GM19035 (cell line): ENCODE measurements at regions not wholly inside any gene's neighbourhood (a gene's known extent, or its start where the extent isn't known, plus 50 kb on each side); places are given as distances from the start of the nearest gene placed in this dataset.

Experiments used
- ATAC-seq: cut with Tn5 transposase; IDR thresholded peaks from one replicate; pipeline ENCODE4 v1.9.1; 2021; ENCODE audit not compliant: unreplicated experiment

DNA sequence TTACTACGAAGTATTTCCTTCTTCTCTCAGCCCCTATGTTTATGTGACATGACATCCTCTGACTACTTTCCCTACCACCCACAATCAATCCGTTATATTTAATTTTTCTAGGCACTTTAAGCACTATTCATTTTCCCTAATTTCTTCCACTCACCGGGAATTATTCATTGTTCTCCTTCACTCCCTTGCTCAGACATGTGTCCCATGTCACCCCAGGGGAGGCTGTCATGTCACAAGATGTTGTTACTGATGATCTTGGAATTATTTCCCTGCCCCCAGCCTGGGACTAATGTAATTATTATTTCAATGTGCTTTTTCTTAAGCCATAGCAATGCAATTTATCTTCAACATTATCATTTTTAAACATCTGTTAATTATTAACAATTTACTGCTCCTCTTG lies 317.2 kb downstream of the PHF14 start:
- no peak for ATAC-seq

DNA sequence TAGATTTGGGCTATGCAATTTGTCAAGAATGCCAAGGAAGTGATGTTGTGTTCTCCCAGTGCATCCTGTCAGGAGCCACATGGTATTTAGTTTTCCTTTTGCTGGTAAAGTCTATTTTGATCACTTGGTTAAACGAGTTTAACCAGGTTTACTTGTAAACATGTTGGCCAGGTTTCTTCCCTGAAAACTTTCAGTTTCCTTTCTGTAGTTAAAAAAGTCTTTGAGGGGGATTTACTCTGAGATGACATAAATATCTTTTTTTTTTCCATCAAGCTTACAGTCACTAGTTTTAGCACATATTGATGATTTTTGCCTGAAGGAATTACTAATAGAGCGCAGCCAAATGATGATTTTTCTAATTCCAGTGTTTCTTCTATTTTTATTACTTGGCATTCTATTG lies 320.5 kb downstream of the PHF14 start:
- no peak for ATAC-seq

DNA sequence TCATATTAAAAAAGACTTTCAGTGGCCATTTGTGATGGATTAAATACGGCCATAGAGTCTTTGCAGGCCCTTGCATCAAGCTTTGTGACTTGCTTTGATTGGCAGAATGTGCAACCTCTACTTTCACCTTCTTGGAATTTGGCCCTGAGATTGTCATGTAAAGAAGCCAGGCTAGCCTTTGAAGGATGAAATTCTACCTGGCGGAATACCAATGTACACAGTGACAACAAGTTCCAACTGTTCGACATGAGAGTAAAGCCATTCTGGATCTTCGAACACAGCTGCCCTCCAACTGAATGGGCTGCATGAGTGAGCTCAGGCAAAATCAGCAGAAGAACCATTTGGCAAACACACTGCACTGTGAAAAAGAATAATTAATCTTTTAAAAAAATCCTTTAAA lies 321.3 kb downstream of the PHF14 start:
- ATAC-seq: no peak

DNA sequence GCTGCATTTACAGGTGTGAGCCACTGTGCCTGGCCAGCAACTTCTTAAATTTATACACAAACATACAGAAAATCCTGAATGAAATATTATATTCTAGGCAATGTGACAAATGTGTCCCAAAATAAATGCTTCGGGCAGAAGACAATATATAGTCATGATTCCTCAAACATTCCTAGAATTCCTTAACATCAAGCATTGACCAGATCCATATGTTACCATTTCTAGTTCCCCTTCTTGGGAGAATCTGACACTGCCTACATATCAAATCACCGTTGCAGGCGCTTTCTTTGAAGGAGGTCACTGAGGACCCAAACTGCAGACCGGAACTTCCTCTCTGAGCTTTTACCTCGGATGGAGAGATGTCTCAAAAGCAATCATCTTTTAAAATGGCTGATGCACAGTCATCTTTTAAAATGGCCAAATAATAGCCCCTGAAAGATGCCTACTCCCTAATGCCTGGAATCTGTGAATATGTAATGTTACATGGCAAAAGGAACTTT lies 323.5 kb downstream of the PHF14 start:
- no peak for ATAC-seq

DNA sequence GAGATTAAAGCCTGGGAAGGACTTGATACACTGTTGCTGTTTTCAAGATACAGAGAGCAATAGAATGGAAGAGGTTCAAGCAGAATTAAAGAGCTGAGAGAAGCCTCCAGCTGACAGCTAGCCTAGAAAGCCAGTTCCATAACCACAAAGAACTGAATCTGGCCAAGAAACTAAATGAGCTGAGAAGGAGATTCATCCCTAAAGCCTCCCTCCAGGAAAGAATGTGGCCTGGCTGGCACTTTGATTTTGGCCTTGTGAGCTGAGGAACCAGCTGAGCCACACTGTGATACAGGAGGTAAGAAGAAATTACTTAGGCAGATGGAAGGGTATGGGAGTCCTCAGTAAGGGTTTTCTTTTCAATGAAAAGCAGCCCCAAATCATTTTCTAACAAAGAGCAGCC lies 324.1 kb downstream of the PHF14 start:
- no peak for ATAC-seq

DNA sequence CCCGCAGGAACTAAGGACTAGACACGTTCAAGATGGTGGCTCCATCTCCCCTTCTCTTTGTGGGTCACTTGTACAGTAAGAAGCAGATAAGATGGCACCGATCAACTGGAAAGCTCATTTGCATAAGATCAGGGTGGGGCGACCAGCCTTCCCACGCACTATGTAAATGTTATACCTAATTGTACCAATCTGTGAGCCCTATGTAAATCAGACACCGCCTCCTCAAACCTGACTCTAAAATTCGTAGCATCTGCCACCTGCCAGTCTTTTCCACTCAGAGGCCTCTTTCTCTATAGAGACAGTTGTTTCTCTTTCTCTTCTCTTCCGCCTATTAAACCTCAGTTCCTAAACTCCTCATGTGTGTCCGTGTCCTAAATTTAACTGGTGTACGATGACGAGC lies 324.5 kb downstream of the PHF14 start:
- no peak for ATAC-seq

DNA sequence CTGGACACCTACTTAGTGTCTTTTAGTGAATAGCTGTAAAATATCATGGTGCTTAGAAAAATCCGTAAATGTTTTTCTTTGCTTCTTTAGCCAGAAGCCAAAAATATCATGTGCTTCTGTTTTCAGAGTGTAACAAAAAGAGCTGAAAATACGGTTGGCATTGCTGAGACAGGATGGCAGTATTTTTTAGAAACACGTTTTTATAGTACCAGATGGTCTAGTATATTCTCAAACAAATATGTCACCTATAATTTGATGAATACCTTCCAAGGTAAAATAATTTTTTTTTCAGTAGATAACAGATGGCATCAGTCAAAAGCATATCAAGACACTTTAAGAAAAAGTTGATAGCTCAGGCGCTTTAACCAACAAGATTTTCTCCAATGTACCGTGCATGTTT lies 326.6 kb downstream of the PHF14 start:
- no peak for ATAC-seq

DNA sequence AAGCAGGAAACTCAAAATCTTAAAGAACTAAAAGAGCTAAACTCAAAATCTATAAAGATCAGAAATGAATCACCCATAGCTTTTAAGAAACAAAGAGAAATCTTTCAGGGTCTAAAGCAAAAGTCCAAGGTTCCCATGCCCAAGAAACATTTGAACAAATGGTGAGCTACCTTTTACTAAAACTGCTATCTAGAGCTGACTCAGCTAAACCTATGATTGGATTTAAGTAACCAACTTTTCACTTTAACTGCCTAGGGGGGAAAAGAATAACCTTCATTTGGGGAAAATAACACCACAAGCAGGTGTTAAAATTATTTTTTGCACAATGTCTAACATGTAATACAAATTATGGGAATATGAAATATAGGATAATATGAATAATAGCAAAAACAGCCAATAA lies 328.4 kb downstream of the PHF14 start:
- ATAC-seq: no peak

DNA sequence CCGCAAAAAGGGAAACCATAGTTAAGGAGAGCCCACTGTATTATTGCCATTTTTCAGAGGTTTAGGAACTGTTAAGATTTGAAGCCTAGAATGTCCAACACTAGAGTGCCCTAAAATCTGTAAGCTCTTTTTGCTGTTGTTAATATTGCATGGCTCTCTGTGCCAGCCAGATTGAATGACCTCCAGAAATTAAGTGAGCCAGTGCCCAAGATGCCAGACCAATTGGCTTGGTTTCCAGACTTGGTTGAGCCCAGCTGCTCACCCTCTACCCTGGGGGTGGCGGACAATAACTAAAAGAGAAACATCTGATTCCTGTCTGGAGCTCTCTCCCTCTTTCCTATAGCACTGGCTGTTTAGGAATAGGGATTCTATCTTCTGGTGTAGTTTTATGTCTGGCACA lies 340.1 kb downstream of the PHF14 start:
- ATAC-seq: no peak

DNA sequence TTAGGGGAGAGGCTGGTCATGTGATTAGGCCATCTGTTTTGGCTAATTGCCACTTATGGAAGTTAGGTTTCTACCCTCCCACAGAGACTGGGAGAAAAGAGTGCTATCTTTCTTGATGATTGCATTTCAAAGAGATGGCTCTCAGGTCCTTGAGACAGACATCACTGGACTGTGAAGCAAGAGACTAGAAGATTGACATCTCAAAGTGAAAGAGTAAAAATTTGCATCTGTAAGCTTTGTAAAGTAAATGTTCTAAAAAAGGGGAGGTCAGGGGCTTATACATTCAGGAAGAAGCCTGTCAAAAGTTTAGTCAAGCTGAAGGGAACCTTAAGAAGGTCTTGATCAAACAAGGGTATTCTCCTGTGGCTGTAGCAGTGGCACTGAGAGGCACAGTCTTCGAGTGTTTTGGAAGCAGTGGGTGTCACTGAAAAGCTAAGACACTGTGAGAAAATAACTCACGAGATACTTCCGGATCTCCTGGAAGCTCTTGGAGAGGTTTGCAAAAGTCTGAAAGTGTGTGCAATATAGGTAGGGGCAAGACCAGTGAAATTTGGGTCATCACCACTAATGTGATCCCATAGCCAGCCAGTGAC lies 342.1 kb downstream of the PHF14 start:
- ATAC-seq: peak; percentile 68

DNA sequence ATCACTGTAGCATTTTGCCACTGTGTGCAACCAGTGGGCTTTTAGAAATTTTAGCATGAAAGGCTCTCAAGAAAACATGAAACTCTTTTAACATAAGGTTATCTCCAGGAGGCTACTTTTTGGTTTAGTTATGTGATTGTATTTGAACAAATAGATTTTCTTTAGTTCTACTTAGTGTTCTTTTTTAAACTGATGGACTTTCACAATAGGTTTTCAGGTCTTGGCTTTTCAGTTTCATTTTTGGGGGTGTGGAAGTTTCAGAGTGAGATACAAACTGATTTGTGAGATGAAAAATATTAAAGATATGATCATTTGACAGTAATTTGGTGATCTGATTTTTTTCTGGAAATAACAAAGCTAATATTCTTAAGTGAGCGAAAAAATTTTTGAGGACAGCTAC lies 344.1 kb downstream of the PHF14 start:
- ATAC-seq: peak; percentile 51

DNA sequence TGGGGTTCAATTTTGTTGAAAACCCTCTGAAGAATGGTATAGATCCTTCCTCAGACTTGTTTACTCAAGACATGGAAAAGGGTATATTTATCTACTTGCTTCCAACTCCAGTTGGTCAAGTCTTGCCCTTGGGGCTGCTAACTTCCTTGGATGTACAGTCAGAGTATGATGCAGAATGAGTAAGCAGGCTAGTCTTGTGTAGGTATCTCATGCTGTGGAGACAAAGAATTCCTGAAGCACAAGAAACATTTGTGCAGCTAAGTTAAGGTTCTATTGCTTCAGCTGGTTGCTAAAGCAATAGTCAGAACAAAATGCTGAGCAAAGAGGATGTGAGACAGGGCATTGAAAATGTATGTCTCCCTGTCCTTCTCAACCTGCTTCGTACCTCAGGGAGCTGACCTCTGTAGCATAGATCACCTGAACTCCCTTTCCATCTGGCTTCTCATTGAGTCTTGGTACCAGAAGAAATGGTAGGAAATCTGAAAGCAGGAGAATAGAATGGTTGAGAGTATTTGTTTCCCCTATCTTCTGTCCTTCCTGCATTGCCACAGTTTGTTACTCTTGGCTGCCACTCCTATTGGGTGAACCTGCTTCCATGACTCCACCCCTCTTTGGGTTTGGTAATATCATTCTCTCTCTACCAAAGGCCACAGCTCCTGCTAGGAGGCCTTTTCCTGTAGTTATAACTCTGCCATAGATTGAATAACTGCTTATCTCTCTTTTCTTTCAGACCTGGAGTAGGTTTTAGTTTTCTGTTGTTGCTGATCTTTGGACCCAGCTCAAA lies 346.0 kb downstream of the PHF14 start:
- no peak for ATAC-seq
